MM.1S (cell line): ENCODE measurements at regions not wholly inside any gene's neighbourhood (a gene's known extent, or its start where the extent isn't known, plus 50 kb on each side); places are given as distances from the start of the nearest gene placed in this dataset.

Experiments used
- DNase-seq: peaks from one replicate; pipeline ENCODE4 v3.0.0-alpha.2; 2015
- H2AFZ ChIP-seq: fragments of 300-600 bp; sonication (generic); 2 replicates; pipeline ENCODE4 v1.6.0; 2016; ENCODE audit warnings: antibody characterized with exemption, low read length
- H3F3A ChIP-seq: fragments of 300-600 bp; sonication (generic); 2 replicates; pipeline ENCODE4 v1.6.1; 2016; ENCODE audit warnings: mild to moderate bottlenecking, antibody characterized with exemption, low read length, moderate library complexity, mixed read lengths; ENCODE audit not compliant: insufficient read depth
- H3K27ac ChIP-seq: fragments of 300-600 bp; sonication (generic); 2 replicates; pipeline ENCODE4 v1.5.1; 2016; ENCODE audit warnings: mild to moderate bottlenecking, low read length
- H3K27me3 ChIP-seq: fragments of 300-600 bp; sonication (generic); replicated peaks from 2 replicates; pipeline ENCODE4 v1.6.0; 2016; ENCODE audit warnings: low read length; ENCODE audit not compliant: insufficient read depth
- H3K36me3 ChIP-seq: fragments of 300-600 bp; sonication (generic); replicated peaks from 2 replicates; pipeline ENCODE4 v1.6.1; 2016; ENCODE audit warnings: mild to moderate bottlenecking, low read length, mixed read lengths; ENCODE audit not compliant: insufficient read depth
- H3K4me1 ChIP-seq: fragments of 300-600 bp; sonication (generic); 2 replicates; pipeline ENCODE4 v1.6.1; 2016; ENCODE audit warnings: low read length, mixed read lengths
- H3K4me2 ChIP-seq: fragments of 300-600 bp; sonication (generic); 2 replicates; pipeline ENCODE4 v1.6.0; 2016; ENCODE audit warnings: low read depth, low read length
- H3K4me3 ChIP-seq: fragments of 300-600 bp; sonication (generic); 2 replicates; pipeline ENCODE4 v1.5.1; 2016; ENCODE audit warnings: low read length, mixed read lengths
- H3K79me2 ChIP-seq: fragments of 300-600 bp; sonication (generic); 2 replicates; pipeline ENCODE4 v1.6.1; 2016; ENCODE audit warnings: mixed run types, low read length, mixed read lengths
- H3K9ac ChIP-seq: fragments of 300-600 bp; sonication (generic); 2 replicates; pipeline ENCODE4 v1.6.1; 2016; ENCODE audit warnings: low read length, mixed read lengths
- H3K9me2 ChIP-seq: fragments of 300-600 bp; sonication (generic); replicated peaks from 2 replicates; pipeline ENCODE4 v1.6.1; 2016; ENCODE audit warnings: mild to moderate bottlenecking, low read length, mixed read lengths; ENCODE audit not compliant: insufficient read depth
- H3K9me3 ChIP-seq: fragments of 300-600 bp; sonication (generic); replicated peaks from 2 replicates; pipeline ENCODE4 v1.6.1; 2016; ENCODE audit warnings: mild to moderate bottlenecking, low read length, mixed read lengths; ENCODE audit not compliant: insufficient read depth
- H4K20me1 ChIP-seq: fragments of 300-600 bp; sonication (generic); 2 replicates; pipeline ENCODE4 v1.6.1; 2016; ENCODE audit warnings: mild to moderate bottlenecking, low read length, moderate library complexity, mixed read lengths; ENCODE audit not compliant: insufficient read depth
- CTCF ChIP-seq: fragments of 300-600 bp; sonication (generic); IDR thresholded peaks from 2 replicates; pipeline ENCODE4 v1.5.1; 2016; ENCODE audit warnings: antibody characterized with exemption, low read length, mixed read lengths
- EZH2 ChIP-seq: fragments of 300-600 bp; sonication (generic); optimal IDR thresholded peaks from 2 replicates; pipeline ENCODE3; 2017; ENCODE audit warnings: low read depth, mild to moderate bottlenecking, antibody characterized with exemption, low read length, mixed read lengths
- EZH2phosphoT487 ChIP-seq: fragments of 300-600 bp; sonication (generic); IDR thresholded peaks from 2 replicates; pipeline ENCODE4 v1.6.1; 2018; ENCODE audit warnings: antibody characterized with exemption, low read length

GRCh38 chr10:58010073-58010702 lies 257.5 kb downstream of the IPMK start:
- Histone ChIP-seq H3K27me3 (no peaks in the 10 kb centered on the region), H3K9me2 (no peaks in the 10 kb centered on the region), H3F3A (no peaks in the 10 kb centered on the region)

GRCh38 chr10:58003945-58004344 lies 263.7 kb downstream of the IPMK start:
- no peak overlapping the region for H2AFZ ChIP-seq
- no peak overlapping the region for H3K27ac ChIP-seq
- no peaks in the 10 kb centered on the region for H3K36me3 ChIP-seq

More at GRCh38 chr10:58010073-58010702, 257.5 kb downstream of the IPMK start:
- Histone ChIP-seq H3K4me1 (no peaks in the 10 kb centered on the region), H3K79me2 (no peaks in the 10 kb centered on the region), H3K4me2 (no peak overlapping the region), H3K9ac (no peak overlapping the region), H3K27ac (no peak overlapping the region), H4K20me1 (no peaks in the 10 kb centered on the region), H3K9me3 (no peaks in the 10 kb centered on the region), H3K4me3 (no peak overlapping the region), H3K36me3 (no peaks in the 10 kb centered on the region), H2AFZ (no peak overlapping the region)
- TF ChIP-seq EZH2phosphoT487 (no peak), EZH2 (no peak), CTCF (no peak)
- no peak for DNase-seq

GRCh38 chr10:58001159-58001558 lies 266.5 kb downstream of the IPMK start:
- TF ChIP-seq EZH2 (no peak), EZH2phosphoT487 (no peak), CTCF (no peak)
- no peaks in the 10 kb centered on the region for H3K79me2 ChIP-seq
- no peaks in the 10 kb centered on the region for H3K9me3 ChIP-seq
- no peak overlapping the region for H3K9ac ChIP-seq
- H2AFZ ChIP-seq, result no peak overlapping the region
- H3K9me2 ChIP-seq, result no peaks in the 10 kb centered on the region
- H3K4me3 ChIP-seq, result no peak overlapping the region
- H3K27me3 ChIP-seq, result no peaks in the 10 kb centered on the region
- peak; percentile 61 for DNase-seq
- no peak overlapping the region for H3K27ac ChIP-seq
- H3K36me3 ChIP-seq, result no peaks in the 10 kb centered on the region
- no peaks in the 10 kb centered on the region for H3F3A ChIP-seq
- peaks cover 18% of the 10 kb centered on the region for H3K4me1 ChIP-seq
- H4K20me1 ChIP-seq, result no peaks in the 10 kb centered on the region
- peak overlapping the region; percentile 5; the same call in 1 of the 2 replicates for H3K4me2 ChIP-seq

More at GRCh38 chr10:58003945-58004344, 263.7 kb downstream of the IPMK start:
- Histone ChIP-seq H3K4me2 (no peak overlapping the region), H4K20me1 (no peaks in the 10 kb centered on the region), H3K9me2 (no peaks in the 10 kb centered on the region), H3K27me3 (no peaks in the 10 kb centered on the region), H3K4me3 (no peak overlapping the region), H3K9me3 (no peaks in the 10 kb centered on the region), H3K79me2 (no peaks in the 10 kb centered on the region), H3F3A (no peaks in the 10 kb centered on the region), H3K9ac (no peak overlapping the region), H3K4me1 (peaks cover 10% of the 10 kb centered on the region)
- TF ChIP-seq CTCF (no peak), EZH2 (no peak), EZH2phosphoT487 (no peak)
- no peak for DNase-seq
